Activated naive CD4-positive, alpha-beta T cell treated with anti-CD3 and anti-CD28 coated beads, Interleukin-2, amount 10 ng/mL, durations not matched to agents 7 days and 5 days (primary cell): ENCODE measurements at regions not wholly inside any gene's neighbourhood (a gene's known extent, or its start where the extent isn't known, plus 50 kb on each side); places are given as distances from the start of the nearest gene placed in this dataset.

Source experiments
- CTCF ChIA-PET: fragments of 350-600 bp; sonication (Branson Sonifier 250); formaldehyde crosslinking; loops from one replicate; lab custom pipeline; 2021; ENCODE audit warnings: antibody characterized with exemption; lab: Charles Lee
- DNase-seq: peaks from one replicate; pipeline ENCODE4 v3.0.0-alpha.2; 2020
- H3K27ac Mint-ChIP-seq: one replicate; pipeline ENCODE4 v1.8.0; 2021; ENCODE audit warnings: mild to moderate bottlenecking, moderate library complexity, mixed read lengths
- H3K27me3 Mint-ChIP-seq: one replicate; pipeline ENCODE4 v1.8.0; 2021; ENCODE audit warnings: mild to moderate bottlenecking, mixed read lengths
- H3K36me3 Mint-ChIP-seq: one replicate; pipeline ENCODE4 v1.8.0; 2021; ENCODE audit warnings: mixed read lengths
- H3K4me1 Mint-ChIP-seq: one replicate; pipeline ENCODE4 v1.8.0; 2021; ENCODE audit warnings: mixed read lengths
- H3K4me3 Mint-ChIP-seq: one replicate; pipeline ENCODE4 v1.8.0; 2021; ENCODE audit warnings: mild to moderate bottlenecking, moderate library complexity, mixed read lengths
- H3K9me3 Mint-ChIP-seq: one replicate; pipeline ENCODE4 v1.8.0; 2021; ENCODE audit warnings: mixed read lengths

DNA sequence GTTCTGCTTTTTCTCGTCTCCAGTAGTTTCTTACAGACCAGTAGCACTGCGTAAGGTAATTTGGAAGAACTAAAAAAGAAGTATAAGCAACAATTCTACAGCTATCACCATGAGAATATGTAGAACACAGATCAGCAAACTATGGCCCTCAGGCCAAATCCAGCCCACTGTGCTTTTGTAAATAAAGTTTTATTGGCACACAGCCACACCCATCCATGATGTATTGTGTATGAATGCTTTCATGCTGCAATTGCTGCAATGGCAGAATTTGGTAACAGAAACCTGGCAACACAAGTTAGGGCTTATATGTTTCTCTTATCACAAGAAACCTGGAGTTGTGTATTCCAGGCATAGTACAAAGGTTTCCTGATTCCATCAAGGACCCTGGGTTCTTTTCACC is 386.8 kb upstream of the TSHZ2 start:
- no peak overlapping the region for H3K4me3 Mint-ChIP-seq
- no peaks in the 10 kb centered on the region for H3K4me1 Mint-ChIP-seq
- no peak overlapping the region for H3K27ac Mint-ChIP-seq
- no peaks in the 10 kb centered on the region for H3K27me3 Mint-ChIP-seq
- CTCF ChIA-PET = no interaction called here
- no peaks in the 10 kb centered on the region for H3K9me3 Mint-ChIP-seq
- DNase-seq = no peak
- no peaks in the 10 kb centered on the region for H3K36me3 Mint-ChIP-seq

DNA sequence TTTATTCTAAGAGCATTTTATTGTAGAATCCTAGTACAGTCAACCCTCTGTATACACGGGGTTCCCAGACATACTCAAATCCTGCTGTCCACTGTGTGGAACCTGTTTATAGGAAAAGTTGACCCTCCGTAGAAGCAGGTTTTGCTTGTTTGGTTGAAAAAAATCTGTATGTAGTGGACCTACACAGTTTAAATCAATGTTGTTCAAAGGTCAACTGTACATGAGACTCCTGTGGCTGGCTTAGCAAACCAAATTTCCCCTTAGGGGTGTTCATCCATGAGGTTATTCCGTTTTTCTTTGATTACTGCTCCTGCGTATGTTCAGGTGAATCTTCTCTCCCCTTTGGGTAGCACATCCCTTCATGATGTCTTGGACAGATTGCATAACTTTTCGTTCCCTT is 387.0 kb upstream of the ZFP64 start:
- no peak overlapping the region for H3K27ac Mint-ChIP-seq
- no peaks in the 10 kb centered on the region for H3K4me1 Mint-ChIP-seq
- H3K36me3 Mint-ChIP-seq = no peaks in the 10 kb centered on the region
- CTCF ChIA-PET = no interaction called here
- peaks cover 3% of the 10 kb centered on the region for H3K9me3 Mint-ChIP-seq
- no peaks in the 10 kb centered on the region for H3K27me3 Mint-ChIP-seq
- no peak overlapping the region for H3K4me3 Mint-ChIP-seq
- DNase-seq = no peak

DNA sequence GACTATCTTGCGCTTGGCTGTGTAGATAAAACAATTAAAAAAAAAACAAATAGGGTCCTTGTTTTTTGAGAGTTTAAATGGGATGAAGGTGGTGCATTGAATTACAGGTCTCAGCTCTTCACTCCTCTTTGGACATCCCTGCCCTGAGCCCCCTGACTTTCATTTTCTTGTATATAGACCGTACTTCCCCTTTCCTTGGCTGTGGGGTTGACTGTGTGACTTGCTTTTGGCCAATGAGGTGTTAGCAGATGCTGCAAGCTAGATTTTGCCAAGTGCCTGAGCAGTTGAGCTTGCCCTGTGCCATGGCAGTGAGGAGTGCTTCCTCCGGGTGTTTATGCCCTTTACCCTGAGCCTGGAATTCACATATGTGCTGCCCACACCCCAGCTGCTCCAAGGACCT is 386.1 kb upstream of the ZFP64 start:
- no peak for DNase-seq
- Mint-ChIP-seq H3K27me3 (no peaks in the 10 kb centered on the region), H3K4me1 (no peaks in the 10 kb centered on the region), H3K27ac (no peak overlapping the region), H3K36me3 (no peaks in the 10 kb centered on the region), H3K4me3 (no peak overlapping the region), H3K9me3 (peaks cover 3% of the 10 kb centered on the region)
- CTCF ChIA-PET = no interaction called here

DNA sequence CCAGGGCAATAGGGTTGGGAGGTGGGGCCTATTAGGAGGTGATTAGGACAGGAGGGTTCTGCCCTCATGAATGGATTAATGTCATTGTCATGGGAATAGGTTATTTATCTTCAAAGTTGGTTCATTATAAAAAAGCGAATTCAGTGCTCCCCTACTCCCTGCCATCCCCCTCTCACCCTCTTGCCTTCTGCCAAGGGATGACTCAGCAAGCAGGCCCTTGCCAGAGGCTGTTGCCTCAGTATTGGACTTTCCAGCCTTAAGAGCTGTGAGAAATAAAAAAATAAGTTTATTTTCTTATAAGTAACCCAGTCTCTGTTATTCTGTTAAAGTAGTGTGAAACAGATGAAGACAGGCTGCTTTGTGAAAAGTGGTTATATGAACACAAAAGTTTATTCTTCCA is 381.1 kb upstream of the ZFP64 start:
- CTCF ChIA-PET = no interaction called here
- Mint-ChIP-seq H3K27ac (no peak overlapping the region), H3K4me3 (no peak overlapping the region), H3K36me3 (no peaks in the 10 kb centered on the region), H3K4me1 (no peaks in the 10 kb centered on the region), H3K9me3 (peaks cover 3% of the 10 kb centered on the region), H3K27me3 (peaks cover 4% of the 10 kb centered on the region)
- DNase-seq = no peak

DNA sequence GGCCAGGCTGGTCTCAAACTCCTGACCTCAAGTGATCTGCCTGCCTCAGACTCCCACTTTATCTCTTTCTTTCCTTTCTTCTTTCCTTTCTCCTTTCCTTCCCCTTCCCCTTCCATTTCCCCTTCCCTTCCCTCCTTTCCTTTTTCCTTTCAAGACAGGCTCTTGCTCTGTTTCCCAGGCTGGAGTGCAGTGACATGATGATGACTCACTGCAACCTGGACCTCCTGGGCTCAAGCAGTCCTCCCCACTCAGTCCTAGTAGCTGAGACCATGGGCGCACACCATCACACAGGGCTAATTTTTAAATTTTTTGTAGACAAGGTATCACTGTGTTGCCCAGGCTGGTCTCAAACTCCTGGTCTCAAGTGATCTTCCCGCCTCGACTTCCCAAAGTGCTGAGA is 377.6 kb upstream of the ZFP64 start:
- Mint-ChIP-seq H3K4me3 (no peak overlapping the region), H3K27ac (no peak overlapping the region), H3K36me3 (no peaks in the 10 kb centered on the region), H3K9me3 (peaks cover 2% of the 10 kb centered on the region), H3K27me3 (peaks cover 4% of the 10 kb centered on the region), H3K4me1 (no peaks in the 10 kb centered on the region)
- CTCF ChIA-PET = no interaction called here
- DNase-seq = no peak

DNA sequence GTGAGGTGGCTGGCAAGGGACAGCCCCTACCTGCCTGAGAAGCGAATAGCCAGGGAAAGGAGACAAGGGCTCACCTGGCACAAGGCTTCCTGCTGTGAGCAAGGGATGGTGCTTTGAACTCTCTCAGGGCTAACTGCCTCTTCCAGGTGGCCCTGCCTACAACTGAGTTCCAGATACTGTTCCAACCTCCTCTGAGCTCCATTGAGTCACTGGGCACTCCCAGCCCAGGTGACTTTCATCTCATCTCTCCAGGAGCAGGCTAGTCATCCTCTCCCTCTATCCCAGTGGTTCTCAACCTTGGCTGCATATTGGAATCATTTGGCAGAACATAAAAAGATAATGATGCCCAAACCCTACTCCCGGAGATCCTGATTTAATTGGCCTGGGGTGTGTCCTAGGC is 374.0 kb upstream of the ZFP64 start:
- H3K27ac Mint-ChIP-seq = no peak overlapping the region
- CTCF ChIA-PET = no interaction called here
- no peaks in the 10 kb centered on the region for H3K36me3 Mint-ChIP-seq
- no peak overlapping the region for H3K4me3 Mint-ChIP-seq
- no peaks in the 10 kb centered on the region for H3K9me3 Mint-ChIP-seq
- peaks cover 4% of the 10 kb centered on the region for H3K27me3 Mint-ChIP-seq
- no peak for DNase-seq
- no peaks in the 10 kb centered on the region for H3K4me1 Mint-ChIP-seq

DNA sequence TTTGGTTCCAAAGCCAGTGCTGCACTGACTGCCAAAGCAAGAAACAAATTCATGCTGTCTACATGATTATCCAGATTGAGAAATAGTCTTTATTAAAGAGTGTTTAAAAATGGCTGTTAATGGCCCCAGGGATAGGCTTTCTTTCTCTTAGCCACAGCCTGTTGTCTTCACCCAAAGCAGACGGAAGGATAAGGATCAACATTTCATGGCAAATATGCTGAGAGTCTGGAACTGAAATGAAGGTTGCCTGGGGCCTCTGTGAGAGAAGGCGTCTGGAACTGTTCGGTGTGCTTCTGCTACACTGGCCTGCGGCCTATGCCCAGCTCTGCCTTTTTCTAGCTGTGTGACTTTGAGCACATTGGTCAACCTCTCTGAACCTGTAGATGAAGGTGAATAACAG is 373.0 kb upstream of the ZFP64 start:
- H3K4me1 Mint-ChIP-seq = no peaks in the 10 kb centered on the region
- H3K36me3 Mint-ChIP-seq = no peaks in the 10 kb centered on the region
- DNase-seq = no peak
- peaks cover 4% of the 10 kb centered on the region for H3K27me3 Mint-ChIP-seq
- H3K4me3 Mint-ChIP-seq = no peak overlapping the region
- no peak overlapping the region for H3K27ac Mint-ChIP-seq
- CTCF ChIA-PET = no interaction called here
- H3K9me3 Mint-ChIP-seq = peaks cover 2% of the 10 kb centered on the region

DNA sequence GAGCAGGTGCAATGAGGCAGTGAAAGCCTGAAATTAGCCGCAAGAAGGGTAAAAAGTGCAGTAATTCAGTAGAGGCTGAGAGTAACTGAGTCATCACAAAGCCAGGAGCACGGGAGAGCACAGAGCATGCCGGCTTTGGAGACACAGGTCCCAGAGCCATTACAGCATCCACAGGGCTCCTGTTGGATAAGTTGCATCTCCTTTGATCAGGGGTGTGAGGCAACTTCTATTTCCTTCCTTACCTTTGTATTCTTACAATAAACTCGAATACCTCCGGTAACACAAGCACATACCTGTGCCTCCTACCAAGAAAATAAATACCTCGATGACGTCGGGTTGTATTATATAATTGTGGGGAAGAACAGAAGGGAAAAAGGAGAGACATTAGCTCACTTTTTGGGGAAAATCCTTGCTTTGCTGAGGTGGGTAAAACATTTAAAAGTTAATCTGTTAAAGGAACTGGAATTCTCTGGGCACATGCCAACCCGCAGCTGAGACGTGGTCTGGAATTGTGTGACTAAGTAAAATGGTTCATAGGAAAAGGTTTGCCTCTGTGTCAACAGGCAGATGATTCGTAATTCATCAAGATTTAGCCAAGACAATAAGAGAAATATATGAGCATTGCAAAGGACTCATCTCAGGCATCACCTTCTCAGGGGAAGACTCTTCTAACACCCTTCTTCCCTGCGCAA is 360.7 kb upstream of the ZFP64 start:
- CTCF ChIA-PET = no interaction called here
- H3K4me1 Mint-ChIP-seq = no peaks in the 10 kb centered on the region
- no peak overlapping the region for H3K4me3 Mint-ChIP-seq
- no peaks in the 10 kb centered on the region for H3K36me3 Mint-ChIP-seq
- peaks cover 2% of the 10 kb centered on the region for H3K9me3 Mint-ChIP-seq
- H3K27ac Mint-ChIP-seq = no peak overlapping the region
- DNase-seq = no peak
- no peaks in the 10 kb centered on the region for H3K27me3 Mint-ChIP-seq

DNA sequence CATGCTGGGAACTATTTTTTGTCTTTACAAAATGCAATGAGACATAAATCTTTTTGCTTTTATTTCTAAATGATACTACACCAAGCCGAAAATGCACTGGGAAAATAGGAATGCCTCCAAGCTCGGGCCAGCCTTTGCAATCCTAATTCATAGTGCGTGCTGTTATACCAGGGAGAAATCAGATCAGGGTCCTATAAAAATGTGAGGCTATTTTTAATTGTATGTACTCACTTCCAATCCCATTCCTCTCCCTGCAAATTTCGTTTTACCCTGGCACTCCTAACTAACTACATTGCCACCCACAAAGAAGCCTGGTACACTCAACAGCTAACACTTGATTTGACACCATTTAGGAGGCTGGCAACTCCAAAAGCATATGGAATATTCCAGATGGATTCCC is 350.6 kb upstream of the ZFP64 start:
- CTCF ChIA-PET = no interaction called here
- no peak overlapping the region for H3K27ac Mint-ChIP-seq

DNA sequence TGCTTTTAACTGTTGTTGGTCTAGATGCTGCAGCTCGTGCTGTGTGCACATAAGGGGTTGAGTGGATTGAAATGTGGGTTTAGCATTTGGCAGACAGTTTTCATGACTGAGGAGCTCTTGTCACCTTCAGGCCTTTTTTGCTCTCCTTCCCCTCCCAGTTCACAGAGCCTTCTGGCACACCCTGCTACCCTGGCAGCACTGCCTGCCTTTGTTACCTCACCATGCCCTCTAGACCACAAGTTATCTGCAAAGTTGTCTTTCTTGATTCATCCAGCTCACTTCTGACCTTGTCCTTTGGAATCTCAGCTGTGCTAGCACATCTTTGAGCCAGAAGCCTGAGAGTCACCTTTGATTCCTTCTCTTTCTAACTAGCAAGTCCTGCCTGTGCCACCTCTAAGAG is 348.9 kb upstream of the ZFP64 start:
- CTCF ChIA-PET = no interaction called here
- H3K27me3 Mint-ChIP-seq = no peaks in the 10 kb centered on the region
- DNase-seq = no peak
- H3K36me3 Mint-ChIP-seq = no peaks in the 10 kb centered on the region
- no peaks in the 10 kb centered on the region for H3K4me1 Mint-ChIP-seq
- no peak overlapping the region for H3K27ac Mint-ChIP-seq
- H3K4me3 Mint-ChIP-seq = no peak overlapping the region
- peaks cover 10% of the 10 kb centered on the region for H3K9me3 Mint-ChIP-seq

More for the DNA sequence above, 350.6 kb upstream of the ZFP64 start:
- no peak for DNase-seq
- no peaks in the 10 kb centered on the region for H3K4me1 Mint-ChIP-seq
- H3K36me3 Mint-ChIP-seq = no peaks in the 10 kb centered on the region
- no peaks in the 10 kb centered on the region for H3K27me3 Mint-ChIP-seq
- peaks cover 15% of the 10 kb centered on the region for H3K9me3 Mint-ChIP-seq
- H3K4me3 Mint-ChIP-seq = no peak overlapping the region

DNA sequence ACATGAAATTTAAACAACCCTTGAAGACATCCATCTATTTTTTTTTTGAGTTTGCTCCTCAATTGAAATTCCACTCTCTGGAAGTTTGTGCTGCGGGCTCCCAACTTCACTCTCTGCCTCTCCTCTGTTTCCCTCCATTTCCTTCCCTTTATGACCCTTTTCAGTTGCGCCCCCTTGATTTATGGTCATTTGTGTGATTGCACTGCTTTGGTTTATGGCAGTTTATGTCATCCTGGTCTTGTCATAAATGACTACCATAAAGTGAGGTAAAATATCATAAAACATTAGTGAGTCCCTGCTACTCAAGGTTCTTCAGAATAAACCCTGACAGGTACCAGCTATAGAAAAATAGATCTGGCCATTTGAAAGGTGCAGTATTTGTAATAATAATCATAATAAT is 348.3 kb upstream of the ZFP64 start:
- CTCF ChIA-PET = no interaction called here
- no peaks in the 10 kb centered on the region for H3K36me3 Mint-ChIP-seq
- H3K27me3 Mint-ChIP-seq = no peaks in the 10 kb centered on the region
- H3K4me1 Mint-ChIP-seq = no peaks in the 10 kb centered on the region
- H3K27ac Mint-ChIP-seq = no peak overlapping the region
- DNase-seq = no peak
- H3K9me3 Mint-ChIP-seq = peaks cover 6% of the 10 kb centered on the region
- H3K4me3 Mint-ChIP-seq = no peak overlapping the region

DNA sequence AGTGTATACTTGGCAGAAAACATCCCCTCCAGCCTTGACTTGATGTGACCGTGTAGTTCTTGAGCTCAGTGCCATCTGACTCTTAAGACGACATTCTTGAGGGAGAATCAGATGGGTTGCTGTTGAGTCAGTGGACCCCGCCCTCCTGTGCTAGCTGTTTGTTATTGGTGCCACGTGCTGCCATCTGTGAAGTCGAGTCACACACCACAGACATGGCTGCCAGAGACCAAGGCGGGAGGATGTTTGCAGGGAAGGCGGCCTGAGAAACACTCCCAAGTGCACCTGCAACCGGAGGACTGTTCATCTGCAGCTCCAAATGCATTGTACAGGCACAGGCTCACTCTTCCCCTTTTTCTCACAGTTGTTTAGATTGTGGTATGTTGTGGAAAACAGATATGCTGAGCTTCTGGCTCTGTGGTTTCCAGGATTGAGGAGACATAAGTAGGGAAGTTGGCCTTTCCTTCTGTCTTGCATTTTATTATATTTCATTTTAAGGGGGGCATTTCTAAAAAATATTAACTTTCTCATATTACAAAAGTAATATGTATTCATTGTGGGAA is 345.3 kb upstream of the ZFP64 start:
- Mint-ChIP-seq H3K9me3 (peaks cover 4% of the 10 kb centered on the region), H3K27ac (no peak overlapping the region), H3K27me3 (no peaks in the 10 kb centered on the region), H3K36me3 (no peaks in the 10 kb centered on the region), H3K4me1 (no peaks in the 10 kb centered on the region), H3K4me3 (no peak overlapping the region)
- CTCF ChIA-PET = no interaction called here
- DNase-seq = no peak

DNA sequence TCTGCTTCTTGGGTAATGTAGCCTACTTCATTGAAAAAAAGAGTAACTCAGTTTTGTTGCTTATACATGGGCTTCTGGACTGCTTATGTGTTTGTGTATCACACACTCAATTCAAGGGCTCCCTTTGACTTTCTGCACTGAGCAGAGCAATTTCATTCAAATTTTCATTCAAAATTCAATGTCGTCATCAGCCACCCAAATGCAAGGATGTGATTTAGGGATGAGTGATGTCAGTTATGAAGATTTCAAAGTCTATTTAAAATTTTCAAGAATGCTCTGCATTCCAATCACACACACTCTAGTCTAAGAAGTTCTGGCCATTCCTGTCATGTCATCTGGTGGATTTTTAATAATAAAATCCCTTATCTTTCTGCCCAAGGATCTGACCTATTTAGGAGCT is 344.5 kb upstream of the ZFP64 start:
- Mint-ChIP-seq H3K9me3 (no peaks in the 10 kb centered on the region), H3K36me3 (no peaks in the 10 kb centered on the region), H3K4me1 (no peaks in the 10 kb centered on the region), H3K4me3 (no peak overlapping the region), H3K27me3 (no peaks in the 10 kb centered on the region), H3K27ac (no peak overlapping the region)
- CTCF ChIA-PET = no interaction called here
- DNase-seq = no peak

DNA sequence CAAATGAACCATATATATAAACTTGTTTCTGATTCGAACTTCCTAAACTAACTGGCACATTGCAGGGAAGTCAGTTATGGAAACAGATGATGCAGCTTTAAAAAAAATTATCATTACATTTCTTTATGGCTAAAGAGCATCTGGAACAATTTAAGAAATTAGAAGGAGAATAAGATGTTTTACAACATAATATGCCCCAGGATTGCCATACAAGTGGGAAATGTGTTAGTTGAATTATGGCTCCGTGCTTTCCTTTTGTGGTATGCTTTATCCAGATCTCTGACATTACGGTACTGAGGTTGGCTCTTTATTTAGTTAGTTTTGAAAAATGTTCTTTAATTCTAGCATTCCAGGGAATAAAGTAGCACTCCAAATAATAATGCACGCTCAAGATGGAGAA is 343.0 kb upstream of the ZFP64 start:
- H3K27ac Mint-ChIP-seq = no peak overlapping the region
- H3K4me1 Mint-ChIP-seq = no peaks in the 10 kb centered on the region
- no peak overlapping the region for H3K4me3 Mint-ChIP-seq
- H3K36me3 Mint-ChIP-seq = no peaks in the 10 kb centered on the region
- no peaks in the 10 kb centered on the region for H3K9me3 Mint-ChIP-seq
- CTCF ChIA-PET = no interaction called here
- DNase-seq = no peak
- no peaks in the 10 kb centered on the region for H3K27me3 Mint-ChIP-seq

DNA sequence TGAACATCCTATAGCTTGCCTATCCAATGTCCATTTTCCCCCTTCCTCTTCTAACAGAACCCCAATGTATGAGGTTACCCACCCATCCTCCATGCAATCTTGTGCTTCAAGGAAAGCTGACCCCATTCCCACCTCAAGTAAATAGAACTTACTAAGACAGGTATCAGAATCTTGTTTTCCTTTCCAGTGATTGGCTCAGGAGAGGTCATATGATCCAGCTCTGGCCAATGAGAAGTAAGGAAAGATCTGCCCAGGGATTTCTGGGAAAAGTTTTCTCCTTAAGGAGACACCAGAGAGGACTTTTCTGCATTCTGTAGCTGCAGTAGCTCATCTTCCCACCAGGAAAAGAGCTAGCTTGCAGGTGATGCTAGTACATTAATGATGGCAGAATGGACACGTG is 341.8 kb upstream of the ZFP64 start:
- no peaks in the 10 kb centered on the region for H3K36me3 Mint-ChIP-seq
- no peak for DNase-seq
- CTCF ChIA-PET = interaction anchor here (0.7 kb wide), 1 partner anchor 175 kb away, joined by 3 read pairs; no protein-coding TSS in a partner anchor
- no peaks in the 10 kb centered on the region for H3K9me3 Mint-ChIP-seq
- no peak overlapping the region for H3K4me3 Mint-ChIP-seq
- H3K27ac Mint-ChIP-seq = no peak overlapping the region
- no peaks in the 10 kb centered on the region for H3K4me1 Mint-ChIP-seq
- no peaks in the 10 kb centered on the region for H3K27me3 Mint-ChIP-seq
